ENCODE measurements at regions not wholly inside any gene's neighbourhood (a gene's known extent, or its start where the extent isn't known, plus 50 kb on each side); places are given as distances from the start of the nearest gene placed in this dataset.
"Not testable (repeated sequence)": the region's sequence is repeated elsewhere in the genome, so short reads cannot be mapped to it uniquely, and the experiment has no call there.

- intact Hi-C loops (cut with DNase I): loop anchor here in 1 of 2 donors (10.0 kb wide), 1 partner anchor 233 kb away; no protein-coding TSS in a partner anchor
- DNase-seq (ENCODE audit: low spot score): no peak
Observed at GRCh38 chrX:34437586-34437985, 219.5 kb downstream of the TMEM47 start.

DNA sequence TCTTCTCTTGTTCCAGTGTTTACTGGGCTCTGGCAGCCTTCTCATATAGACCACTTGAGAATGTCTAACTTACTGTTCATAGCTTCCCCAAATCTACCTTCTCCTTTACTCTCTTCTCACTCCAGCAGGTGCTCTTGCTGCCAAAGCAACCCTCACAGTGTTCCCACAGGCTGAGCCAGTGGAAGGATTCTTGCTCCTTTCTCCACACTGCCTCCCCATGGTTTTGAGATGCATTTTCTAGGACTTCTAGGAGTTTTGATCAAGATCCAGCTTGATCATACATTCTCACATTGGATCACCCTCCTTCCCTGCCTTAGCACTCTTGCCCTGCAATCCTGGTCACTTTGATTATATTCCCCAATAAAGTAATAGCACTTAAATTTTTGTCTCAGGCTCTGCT lies 230.8 kb downstream of the TMEM47 start:
- no peak for DNase-seq (ENCODE audit: low spot score)
- intact Hi-C loops (cut with DNase I): no loop called here

DNA sequence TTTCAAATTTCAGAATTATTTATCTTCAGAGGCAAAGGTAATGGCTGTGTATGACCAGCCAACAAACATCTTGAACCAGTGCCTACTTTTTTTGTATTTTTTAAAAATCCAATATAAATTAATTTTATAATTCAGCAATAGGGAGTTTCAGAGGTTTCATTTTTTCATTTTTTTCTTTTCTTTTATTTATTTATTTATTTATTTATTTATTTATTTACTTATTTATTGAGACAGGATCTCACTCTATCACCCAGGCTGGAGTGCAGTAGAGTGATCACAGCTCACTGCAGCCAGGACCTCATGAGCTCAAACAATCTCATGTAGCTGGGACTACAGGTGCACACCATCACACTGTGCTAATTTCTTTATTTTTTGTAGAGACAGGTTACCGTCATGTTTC lies 250.5 kb downstream of the TMEM47 start:
- intact Hi-C loops (cut with DNase I): no loop called here
- no peak for DNase-seq (ENCODE audit: low spot score)

- no peak for DNase-seq (ENCODE audit: low spot score)
- intact Hi-C loops (cut with DNase I): no loop called here
Observed at GRCh38 chrX:34404386-34405070, 252.6 kb downstream of the TMEM47 start.

- no peak for DNase-seq (ENCODE audit: low spot score)
- intact Hi-C loops (cut with DNase I): no loop called here
Observed at GRCh38 chrX:34401411-34401810, 255.7 kb downstream of the TMEM47 start.

DNA sequence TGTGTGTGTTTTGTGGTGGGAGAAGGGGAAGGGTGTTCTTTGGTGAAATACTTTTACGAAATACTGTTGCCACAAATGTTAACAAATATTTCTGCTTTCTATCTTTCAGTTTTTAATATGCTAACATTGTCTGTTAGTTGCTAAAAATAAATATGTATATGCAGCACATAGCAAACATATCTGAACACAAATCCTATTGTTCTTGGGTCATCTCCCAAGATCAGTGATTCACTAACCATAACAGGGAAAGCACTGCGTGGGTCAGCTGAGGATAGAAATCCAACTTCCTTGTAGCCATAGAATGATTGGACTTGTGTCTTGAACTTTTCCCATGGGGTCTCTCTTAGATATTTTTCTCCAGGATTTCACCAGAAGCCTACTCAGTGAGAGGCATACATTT lies 250.3 kb upstream of the FAM47A start:
- intact Hi-C loops (cut with DNase I): loop anchor here in 1 of 2 donors (5.0 kb wide), 1 partner anchor 1490 kb away; no protein-coding TSS in a partner anchor
- no peak for DNase-seq (ENCODE audit: low spot score)

GRCh38 chrX:34381241-34381640 lies 249.1 kb upstream of the FAM47A start:
- intact Hi-C loops (cut with DNase I): loop anchor here in 1 of 2 donors (5.0 kb wide), 1 partner anchor 1491 kb away; no protein-coding TSS in a partner anchor
- DNase-seq (ENCODE audit: low spot score): no peak

- no peak for DNase-seq (ENCODE audit: low spot score)
- intact Hi-C loops (cut with DNase I): loop anchor here in 1 of 2 donors (5.0 kb wide), 1 partner anchor 1492 kb away; no protein-coding TSS in a partner anchor
Observed at GRCh38 chrX:34379891-34380290, 247.8 kb upstream of the FAM47A start.

DNA sequence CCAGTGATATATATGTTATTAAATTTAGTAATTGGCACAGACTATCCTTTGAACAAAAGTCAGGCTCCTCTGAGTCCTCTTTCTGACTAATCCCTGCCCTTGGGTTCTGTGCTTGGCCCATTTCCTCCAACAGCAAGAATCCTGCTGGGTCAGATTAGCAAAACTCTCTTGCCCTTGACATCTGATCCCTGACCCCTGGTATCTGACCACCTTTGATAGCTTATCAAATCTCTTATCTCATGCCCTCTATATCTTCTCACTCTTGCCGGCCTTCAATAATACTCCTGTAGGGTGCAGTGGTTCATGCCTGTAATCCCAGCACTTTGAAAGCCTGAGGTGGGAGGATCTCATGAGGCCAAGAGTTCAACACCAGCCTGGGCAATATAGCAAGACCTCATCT lies 245.5 kb upstream of the FAM47A start:
- intact Hi-C loops (cut with DNase I): no loop called here
- DNase-seq (ENCODE audit: low spot score): no peak

- DNase-seq (ENCODE audit: low spot score): no peak
- intact Hi-C loops (cut with DNase I): no loop called here
Observed at GRCh38 chrX:34371754-34372153, 239.6 kb upstream of the FAM47A start.

- DNase-seq (ENCODE audit: low spot score): no peak
Observed at GRCh38 chrX:34365471-34365870, 233.4 kb upstream of the FAM47A start.

GRCh38 chrX:34350561-34351335 lies 218.6 kb upstream of the FAM47A start:
- intact Hi-C loops (cut with DNase I): no loop called here
- no peak for DNase-seq (ENCODE audit: low spot score)

More at GRCh38 chrX:34365471-34365870, 233.4 kb upstream of the FAM47A start:
- intact Hi-C loops (cut with DNase I): no loop called here

DNA sequence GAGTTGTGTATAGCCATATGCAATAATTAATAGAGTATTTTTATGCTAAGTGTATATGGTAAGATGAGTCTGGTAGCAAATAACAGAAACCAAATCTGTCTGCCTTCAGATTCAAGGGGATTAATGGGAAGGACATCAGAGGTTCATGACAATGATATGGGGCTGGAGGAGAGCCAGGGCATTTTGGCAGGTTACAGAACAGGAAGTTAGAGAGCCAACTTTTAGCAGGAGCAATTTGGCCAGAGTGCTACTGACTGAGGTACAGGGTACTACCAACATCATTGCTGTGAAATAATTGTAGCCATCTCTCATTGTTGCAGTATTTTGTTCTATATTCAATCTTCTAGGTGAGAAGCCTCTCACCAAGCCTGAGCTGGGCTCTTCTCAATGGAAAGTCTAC lies 210.9 kb upstream of the FAM47A start:
- intact Hi-C loops (cut with DNase I): no loop called here
- DNase-seq (ENCODE audit: low spot score): no peak

DNA sequence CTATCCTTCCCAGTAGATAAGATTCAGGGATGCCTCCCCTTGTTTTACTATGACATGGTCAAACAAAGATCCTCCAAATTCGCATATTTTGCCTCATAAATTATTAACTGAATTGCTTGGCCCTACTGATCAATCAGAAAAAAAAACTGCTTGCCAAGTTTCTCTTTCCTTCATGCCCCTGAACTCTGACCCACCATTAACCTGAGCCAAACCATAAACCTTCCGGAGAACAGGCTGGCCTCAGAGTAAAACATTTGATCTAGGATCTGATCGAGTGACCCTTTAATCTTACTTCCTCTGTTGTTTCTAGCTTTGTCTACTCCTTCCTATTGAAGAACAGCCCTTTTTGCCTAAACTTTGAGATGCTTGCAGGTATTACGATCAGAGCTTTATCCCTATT lies 209.7 kb upstream of the FAM47A start:
- intact Hi-C loops (cut with DNase I): no loop called here
- DNase-seq (ENCODE audit: low spot score): no peak

- intact Hi-C loops (cut with DNase I): no loop called here
Observed at GRCh38 chrX:34341258-34341657, 209.1 kb upstream of the FAM47A start.

DNA sequence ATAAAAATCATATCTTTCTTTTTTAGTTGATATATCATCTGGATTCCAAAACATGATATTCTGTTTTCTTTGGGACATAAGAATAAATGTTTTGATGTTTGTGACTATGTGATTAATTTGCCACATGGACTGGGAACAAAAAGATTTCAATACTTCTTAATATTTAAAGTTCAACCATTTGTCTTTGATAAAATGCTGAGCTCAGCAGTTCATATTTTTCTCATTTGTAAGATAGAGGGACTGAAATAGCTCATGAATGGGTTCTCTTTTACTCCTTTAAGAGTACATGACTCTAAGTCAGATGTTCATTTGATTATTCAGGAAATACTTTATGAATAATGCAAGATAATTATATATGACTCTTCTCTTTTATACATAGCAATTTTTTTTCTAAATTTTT lies 205.9 kb upstream of the FAM47A start:
- intact Hi-C loops (cut with DNase I): no loop called here
- DNase-seq (ENCODE audit: low spot score): no peak

More at GRCh38 chrX:34341258-34341657, 209.1 kb upstream of the FAM47A start:
- DNase-seq (ENCODE audit: low spot score): no peak

DNA sequence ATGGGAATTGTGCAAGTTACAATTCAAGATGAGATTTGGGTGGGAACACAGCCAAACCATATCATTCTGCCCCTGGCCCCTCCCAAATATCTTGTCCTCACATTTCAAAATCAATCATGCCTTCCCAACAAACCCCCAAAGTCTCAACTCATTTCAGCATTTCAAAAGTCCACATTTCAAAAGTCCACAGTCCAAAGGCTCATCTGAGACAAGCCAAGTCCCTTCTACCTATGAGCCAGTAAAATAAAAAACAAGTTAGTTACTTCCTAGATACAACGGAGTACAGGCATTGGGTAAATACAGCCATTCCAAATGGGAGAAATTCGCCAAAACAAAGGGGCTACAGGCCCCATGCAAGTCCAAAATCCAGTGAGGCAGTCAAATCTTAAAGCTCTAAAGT lies 203.3 kb upstream of the FAM47A start:
- intact Hi-C loops (cut with DNase I); DNase-seq (ENCODE audit: low spot score): not testable (repeated sequence)

DNA sequence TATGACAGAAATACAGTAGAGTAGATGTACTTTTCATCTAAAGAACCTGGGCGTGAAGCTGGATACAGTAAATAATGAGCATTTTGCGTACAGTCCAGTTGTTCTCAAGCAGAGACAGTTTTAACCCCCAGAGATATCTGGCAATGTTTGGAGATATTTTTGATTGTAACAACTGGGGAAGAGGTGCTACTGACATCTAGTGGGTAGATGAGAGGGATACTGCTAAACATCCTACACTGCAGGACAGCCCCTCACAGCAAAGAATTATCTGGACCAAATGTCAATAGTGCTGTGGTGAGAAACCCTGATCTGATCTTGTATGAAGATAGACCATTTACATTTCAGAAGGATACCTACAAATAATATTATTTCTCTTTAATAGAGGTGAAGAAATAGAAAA lies 200.2 kb upstream of the FAM47A start:
- intact Hi-C loops (cut with DNase I): no loop called here

GRCh38 chrX:34325460-34325859 lies 193.3 kb upstream of the FAM47A start:
- intact Hi-C loops (cut with DNase I): no loop called here
- no peak for DNase-seq (ENCODE audit: low spot score)

More for the DNA sequence above, 200.2 kb upstream of the FAM47A start:
- no peak for DNase-seq (ENCODE audit: low spot score)

GRCh38 chrX:34320424-34320823 lies 188.3 kb upstream of the FAM47A start:
- intact Hi-C loops (cut with DNase I); DNase-seq (ENCODE audit: low spot score): not testable (repeated sequence)

All from posterior vena cava (tissue), 2 donors.